ENCODE measurements at regions not wholly inside any gene's neighbourhood (a gene's known extent, or its start where the extent isn't known, plus 50 kb on each side); places are given as distances from the start of the nearest gene placed in this dataset.
"Not testable (repeated sequence)": the region's sequence is repeated elsewhere in the genome, so short reads cannot be mapped to it uniquely, and the experiment has no call there.

GRCh38 chr3:88713233-88713691 lies 394.2 kb upstream of the EPHA3 start:
- no peak overlapping the region for H3K4me3 ChIP-seq (ENCODE audit: low read depth, low read length)
- DNase-seq (ENCODE audit: low read depth): no peak
- TF ChIP-seq MAX (IDR thresholded peaks at IDR 0.05; ENCODE audit: low read depth, low read length) (no peak), MYC (IDR thresholded peaks at IDR 0.05; ENCODE audit: low read depth, low read length) (no peak)

- DNase-seq (ENCODE audit: low read depth): no peak
- H3K4me3 ChIP-seq (ENCODE audit: low read depth, low read length): no peak overlapping the region
- TF ChIP-seq POLR2A (IDR thresholded peaks at IDR 0.05; ENCODE audit: extremely low read depth, insufficient read length) (no peak), MYC (IDR thresholded peaks at IDR 0.05; ENCODE audit: low read depth, low read length) (no peak), MAX (IDR thresholded peaks at IDR 0.05; ENCODE audit: low read depth, low read length) (no peak), CTCF (IDR thresholded peaks at IDR 0.05; ENCODE audit: low read depth, low read length) (no peak)
Observed at GRCh38 chr3:88725440-88726165, 381.8 kb upstream of the EPHA3 start.

GRCh38 chr3:88732186-88732585 lies 375.2 kb upstream of the EPHA3 start:
- TF ChIP-seq MAX (IDR thresholded peaks at IDR 0.05; ENCODE audit: low read depth, low read length) (no peak), CTCF (IDR thresholded peaks at IDR 0.05; ENCODE audit: low read depth, low read length) (no peak), MYC (IDR thresholded peaks at IDR 0.05; ENCODE audit: low read depth, low read length) (no peak), POLR2A (IDR thresholded peaks at IDR 0.05; ENCODE audit: extremely low read depth, insufficient read length) (no peak)
- no peak for DNase-seq (ENCODE audit: low read depth)
- no peak overlapping the region for H3K4me3 ChIP-seq (ENCODE audit: low read depth, low read length)

GRCh38 chr3:88742106-88742505 lies 365.3 kb upstream of the EPHA3 start:
- TF ChIP-seq POLR2A (IDR thresholded peaks at IDR 0.05; ENCODE audit: extremely low read depth, insufficient read length): no peak
- TF ChIP-seq MYC (IDR thresholded peaks at IDR 0.05; ENCODE audit: low read depth, low read length): no peak
- TF ChIP-seq MAX (IDR thresholded peaks at IDR 0.05; ENCODE audit: low read depth, low read length): no peak
- no peak for TF ChIP-seq CTCF (IDR thresholded peaks at IDR 0.05; ENCODE audit: low read depth, low read length)

GRCh38 chr3:88742674-88743507 lies 364.5 kb upstream of the EPHA3 start:
- TF ChIP-seq MYC (IDR thresholded peaks at IDR 0.05; ENCODE audit: low read depth, low read length) (no peak), MAX (IDR thresholded peaks at IDR 0.05; ENCODE audit: low read depth, low read length) (no peak), POLR2A (IDR thresholded peaks at IDR 0.05; ENCODE audit: extremely low read depth, insufficient read length) (no peak), CTCF (IDR thresholded peaks at IDR 0.05; ENCODE audit: low read depth, low read length) (no peak)
- DNase-seq (ENCODE audit: low read depth): no peak

More at GRCh38 chr3:88742106-88742505, 365.3 kb upstream of the EPHA3 start:
- H3K4me3 ChIP-seq (ENCODE audit: low read depth, low read length): no peak overlapping the region
- no peak for DNase-seq (ENCODE audit: low read depth)

GRCh38 chr3:88744896-88745295 lies 362.5 kb upstream of the EPHA3 start:
- DNase-seq (ENCODE audit: low read depth): no peak
- TF ChIP-seq POLR2A (IDR thresholded peaks at IDR 0.05; ENCODE audit: extremely low read depth, insufficient read length) (no peak), MYC (IDR thresholded peaks at IDR 0.05; ENCODE audit: low read depth, low read length) (no peak), MAX (IDR thresholded peaks at IDR 0.05; ENCODE audit: low read depth, low read length) (no peak), CTCF (IDR thresholded peaks at IDR 0.05; ENCODE audit: low read depth, low read length) (no peak)
- no peak overlapping the region for H3K4me3 ChIP-seq (ENCODE audit: low read depth, low read length)

More at GRCh38 chr3:88742674-88743507, 364.5 kb upstream of the EPHA3 start:
- no peak overlapping the region for H3K4me3 ChIP-seq (ENCODE audit: low read depth, low read length)

GRCh38 chr3:88747145-88747544 lies 360.3 kb upstream of the EPHA3 start:
- not testable (repeated sequence) for DNase-seq (ENCODE audit: low read depth); H3K4me3 ChIP-seq (ENCODE audit: low read depth, low read length)

All from NB4 (cell line).